ENCODE measurements at regions not wholly inside any gene's neighbourhood (a gene's known extent, or its start where the extent isn't known, plus 50 kb on each side); places are given as distances from the start of the nearest gene placed in this dataset.

DNA sequence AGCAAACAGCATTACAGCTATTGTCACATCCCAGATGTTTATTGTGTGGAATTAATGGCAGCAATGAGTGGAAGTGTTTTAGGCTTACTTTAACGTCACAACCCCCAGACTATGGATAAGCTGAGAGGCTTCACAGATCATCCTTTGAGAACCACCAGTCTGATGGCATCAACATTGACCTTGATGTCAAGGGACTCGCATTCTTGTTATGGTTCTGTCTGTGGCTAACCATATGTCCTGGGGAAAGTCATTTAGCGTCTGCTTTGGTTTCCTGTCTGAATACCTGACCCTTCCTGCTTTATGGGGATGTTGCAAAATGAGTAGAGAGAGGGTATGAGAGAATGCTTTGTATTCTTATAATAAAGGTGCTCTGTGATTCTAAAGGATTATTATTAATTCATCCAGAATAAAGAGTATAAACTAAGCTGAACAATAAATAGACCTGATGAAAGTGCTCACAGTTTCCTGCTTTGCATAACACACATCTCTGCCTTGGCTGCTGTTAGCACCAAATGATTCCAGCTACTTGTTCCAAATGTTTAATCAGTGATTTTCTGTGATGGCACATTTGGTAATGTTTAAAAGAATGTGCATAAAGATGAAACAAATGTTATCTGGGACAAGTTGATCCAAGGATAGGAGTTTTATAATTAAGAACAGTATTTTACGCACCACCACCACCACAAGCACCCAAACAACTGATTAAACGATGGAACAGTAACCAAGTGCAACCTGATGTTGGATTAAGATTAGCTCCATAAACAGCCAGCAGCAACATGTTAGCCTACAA lies 116.9 kb upstream of the LRIG3 start:
- no peak overlapping the region for H2AFZ ChIP-seq (ENCODE audit: low read length)
- no peaks in the 10 kb centered on the region for H3K36me3 ChIP-seq (ENCODE audit: insufficient read depth, low read length)
- no peak for DNase-seq (ENCODE audit: low spot score)
- no peak overlapping the region for H3K4me2 ChIP-seq (ENCODE audit: low read length)
- no peaks in the 10 kb centered on the region for H3K79me2 ChIP-seq (ENCODE audit: insufficient read depth, low read depth, low read length)
- TF ChIP-seq EZH2phosphoT487 (IDR thresholded peaks at IDR 0.05; ENCODE audit: borderline replicate concordance, low read depth, low read length): no peak
- intact Hi-C loops (cut with micrococcal nuclease; ENCODE audit: unreplicated experiment): no loop called here
- H3K27ac ChIP-seq (ENCODE audit: low read depth, low read length, poor library complexity, severe bottlenecking): no peak overlapping the region
- no TSS peak for BruUV-seq (replicated peaks)
- ChIA-PET POLR2A (interaction anchor here (0.7 kb wide), 1 partner anchor 1987 kb away, joined by 3 read pairs; no protein-coding TSS in a partner anchor), CTCF (ENCODE audit: unreplicated experiment) (interaction anchor here (0.6 kb wide), 1 partner anchor 30 kb away, joined by 3 read pairs; no protein-coding TSS in a partner anchor)
- H3K9me3 ChIP-seq (ENCODE audit: low read length): no peaks in the 10 kb centered on the region
- no peaks in the 10 kb centered on the region for H3K9me2 ChIP-seq (ENCODE audit: insufficient read depth, low read length)
- H3K4me3 ChIP-seq (ENCODE audit: low read depth, low read length, poor library complexity, severe bottlenecking): no peak overlapping the region
- no peaks in the 10 kb centered on the region for H4K20me1 ChIP-seq (ENCODE audit: insufficient read depth, low read length)
- H3K4me1 ChIP-seq (ENCODE audit: insufficient read depth, low read length, poor library complexity, severe bottlenecking): no peaks in the 10 kb centered on the region

DNA sequence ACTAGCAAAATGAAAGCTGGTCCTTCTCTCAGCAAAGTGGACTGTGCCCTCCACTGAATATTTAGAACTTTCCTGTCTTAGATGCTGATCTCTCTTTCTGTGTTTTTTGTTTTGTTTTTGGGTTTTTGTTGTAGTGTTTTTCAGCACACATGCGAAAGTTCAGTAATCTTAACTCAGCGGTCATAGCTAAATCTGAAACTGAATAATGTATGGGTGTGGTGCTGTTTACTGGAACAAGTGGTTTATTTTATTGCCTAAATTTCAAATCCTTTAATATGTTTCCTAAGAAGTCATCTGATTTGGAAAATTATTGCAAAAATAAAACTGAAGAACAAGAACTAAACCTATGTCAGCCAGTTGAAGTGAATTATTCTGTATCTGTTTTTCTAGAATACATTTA lies 116.0 kb upstream of the LRIG3 start:
- H3K9me3 ChIP-seq (ENCODE audit: low read length): no peaks in the 10 kb centered on the region
- H2AFZ ChIP-seq (ENCODE audit: low read length): no peak overlapping the region
- CTCF ChIA-PET (ENCODE audit: unreplicated experiment): no interaction called here
- no peaks in the 10 kb centered on the region for H3K36me3 ChIP-seq (ENCODE audit: insufficient read depth, low read length)
- no peak overlapping the region for H3K4me2 ChIP-seq (ENCODE audit: low read length)
- H3K79me2 ChIP-seq (ENCODE audit: insufficient read depth, low read depth, low read length): no peaks in the 10 kb centered on the region
- intact Hi-C loops (cut with micrococcal nuclease; ENCODE audit: unreplicated experiment): no loop called here
- BruUV-seq (replicated peaks): no TSS peak
- DNase-seq (ENCODE audit: low spot score): no peak
- no peak overlapping the region for H3K27ac ChIP-seq (ENCODE audit: low read depth, low read length, poor library complexity, severe bottlenecking)
- POLR2A ChIA-PET: interaction anchor here (0.7 kb wide), 1 partner anchor 33 kb away, joined by 4 read pairs; no protein-coding TSS in a partner anchor
- TF ChIP-seq, protein P1, sequence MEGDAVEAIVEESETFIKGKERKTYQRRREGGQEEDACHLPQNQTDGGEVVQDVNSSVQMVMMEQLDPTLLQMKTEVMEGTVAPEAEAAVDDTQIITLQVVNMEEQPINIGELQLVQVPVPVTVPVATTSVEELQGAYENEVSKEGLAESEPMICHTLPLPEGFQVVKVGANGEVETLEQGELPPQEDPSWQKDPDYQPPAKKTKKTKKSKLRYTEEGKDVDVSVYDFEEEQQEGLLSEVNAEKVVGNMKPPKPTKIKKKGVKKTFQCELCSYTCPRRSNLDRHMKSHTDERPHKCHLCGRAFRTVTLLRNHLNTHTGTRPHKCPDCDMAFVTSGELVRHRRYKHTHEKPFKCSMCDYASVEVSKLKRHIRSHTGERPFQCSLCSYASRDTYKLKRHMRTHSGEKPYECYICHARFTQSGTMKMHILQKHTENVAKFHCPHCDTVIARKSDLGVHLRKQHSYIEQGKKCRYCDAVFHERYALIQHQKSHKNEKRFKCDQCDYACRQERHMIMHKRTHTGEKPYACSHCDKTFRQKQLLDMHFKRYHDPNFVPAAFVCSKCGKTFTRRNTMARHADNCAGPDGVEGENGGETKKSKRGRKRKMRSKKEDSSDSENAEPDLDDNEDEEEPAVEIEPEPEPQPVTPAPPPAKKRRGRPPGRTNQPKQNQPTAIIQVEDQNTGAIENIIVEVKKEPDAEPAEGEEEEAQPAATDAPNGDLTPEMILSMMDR (conservative IDR thresholded peaks at IDR 0.05; ENCODE audit: low read length): no peak
- TF ChIP-seq EZH2phosphoT487 (IDR thresholded peaks at IDR 0.05; ENCODE audit: borderline replicate concordance, low read depth, low read length): no peak
- H3K4me1 ChIP-seq (ENCODE audit: insufficient read depth, low read length, poor library complexity, severe bottlenecking): no peaks in the 10 kb centered on the region
- no peak overlapping the region for H3K4me3 ChIP-seq (ENCODE audit: low read depth, low read length, poor library complexity, severe bottlenecking)
- no peaks in the 10 kb centered on the region for H4K20me1 ChIP-seq (ENCODE audit: insufficient read depth, low read length)
- H3K9me2 ChIP-seq (ENCODE audit: insufficient read depth, low read length): no peaks in the 10 kb centered on the region

DNA sequence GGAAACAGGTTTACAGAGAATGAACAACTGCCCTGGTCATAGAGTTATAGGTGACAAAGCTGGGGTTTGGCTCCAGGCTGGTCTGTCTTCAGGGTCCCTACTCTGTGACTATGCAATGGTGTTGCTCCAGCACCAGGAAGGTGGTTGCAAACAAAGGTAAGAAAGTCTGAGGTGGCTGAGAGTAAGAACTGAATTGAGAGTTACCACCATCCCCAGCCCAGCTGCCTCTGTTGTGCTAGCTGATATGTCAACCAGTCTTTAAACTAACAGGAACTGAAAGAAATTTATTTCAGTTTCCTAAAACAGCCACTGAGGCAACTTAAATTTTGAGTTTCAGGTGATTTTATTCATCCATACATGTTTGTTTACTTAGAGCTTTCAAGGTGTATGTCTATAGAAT lies 111.0 kb upstream of the LRIG3 start:
- CTCF ChIA-PET (ENCODE audit: unreplicated experiment): no interaction called here
- Histone ChIP-seq H3K4me1 (ENCODE audit: insufficient read depth, low read length, poor library complexity, severe bottlenecking) (no peaks in the 10 kb centered on the region), H3K36me3 (ENCODE audit: insufficient read depth, low read length) (no peaks in the 10 kb centered on the region), H3K79me2 (ENCODE audit: insufficient read depth, low read depth, low read length) (no peaks in the 10 kb centered on the region), H3K4me2 (ENCODE audit: low read length) (no peak overlapping the region), H3K9me3 (ENCODE audit: low read length) (no peaks in the 10 kb centered on the region), H3K4me3 (ENCODE audit: low read depth, low read length, poor library complexity, severe bottlenecking) (no peak overlapping the region), H2AFZ (ENCODE audit: low read length) (no peak overlapping the region), H4K20me1 (ENCODE audit: insufficient read depth, low read length) (no peaks in the 10 kb centered on the region), H3K27ac (ENCODE audit: low read depth, low read length, poor library complexity, severe bottlenecking) (no peak overlapping the region), H3K9me2 (ENCODE audit: insufficient read depth, low read length) (no peaks in the 10 kb centered on the region)
- BruUV-seq (replicated peaks): no TSS peak
- intact Hi-C loops (cut with micrococcal nuclease; ENCODE audit: unreplicated experiment): no loop called here
- TF ChIP-seq, protein P1 (conservative IDR thresholded peaks at IDR 0.05; ENCODE audit: low read length): no peak
- TF ChIP-seq EZH2phosphoT487 (IDR thresholded peaks at IDR 0.05; ENCODE audit: borderline replicate concordance, low read depth, low read length): no peak
- no peak for DNase-seq (ENCODE audit: low spot score)
- POLR2A ChIA-PET: interaction anchor here (0.6 kb wide), 1 partner anchor 1139 kb away, joined by 4 read pairs; no protein-coding TSS in a partner anchor
